SK-N-SH (cell line): ENCODE measurements at regions not wholly inside any gene's neighbourhood (a gene's known extent, or its start where the extent isn't known, plus 50 kb on each side); places are given as distances from the start of the nearest gene placed in this dataset.

Experiments used
- CTCF ChIA-PET: fragments of 300-600, 350-600 bp; formaldehyde crosslinking; extraction: SDS; loops from one replicate; lab custom pipeline; 2021; lab: Yijun Ruan, JAX
- POLR2A ChIA-PET: fragments of 350-600 bp; sonication (Branson Sonifier 250); formaldehyde crosslinking; extraction: SDS; loops from one replicate; lab custom pipeline; 2020; ENCODE audit warnings: antibody characterized with exemption, inconsistent platforms; lab: Yijun Ruan, JAX
- DNase-seq: peaks from one replicate; pipeline ENCODE4 v3.0.0; 2012
- H2AFZ ChIP-seq: fragments of 200-600 bp; sonication (generic); 2 replicates; pipeline ENCODE4 v1.8.1; 2016; ENCODE audit warnings: antibody characterized with exemption, mild to moderate bottlenecking, low read depth
- H3F3A ChIP-seq: fragments of 200-600 bp; sonication (generic); replicated peaks from 2 replicates; pipeline ENCODE3; 2016; ENCODE audit warnings: antibody characterized with exemption, mild to moderate bottlenecking; ENCODE audit not compliant: insufficient read depth
- H3K27ac ChIP-seq, 2 experiments: fragments of 200-500 bp in 1 of 2; fragments of 200-600 bp in 1 of 2; sonication (Bioruptor generic) in 1 of 2; sonication (generic), shearing (Covaris generic) in 1 of 2; 2 replicates each; pipeline versions ENCODE4 v1.5.1 to v1.6.1; 2014 to 2016; ENCODE audit warnings: low read depth in 2 of 2, inconsistent platforms in 1 of 2, low read length in 1 of 2, mild to moderate bottlenecking in 1 of 2, mixed read lengths in 1 of 2
- H3K27me3 ChIP-seq: fragments of 200-600 bp; sonication (generic), shearing (Covaris generic); 2 replicates; pipeline ENCODE4 v1.6.1; 2016; ENCODE audit warnings: mixed run types; ENCODE audit not compliant: insufficient read depth
- H3K36me3 ChIP-seq, 2 experiments: fragments of 200-500 bp in 1 of 2; fragments of 200-600 bp in 1 of 2; sonication (Bioruptor generic) in 1 of 2; sonication (generic) in 1 of 2; replicated peaks in 1 of 2; 2 replicates each; pipeline versions ENCODE3 to v1.5.1; 2014 to 2016; ENCODE audit warnings: low read length in 1 of 2, mild to moderate bottlenecking in 1 of 2; ENCODE audit not compliant: insufficient read depth in 2 of 2, control insufficient read depth in 1 of 2
- H3K4me1 ChIP-seq, 2 experiments: fragments of 200-500 bp in 1 of 2; fragments of 200-600 bp in 1 of 2; sonication (Bioruptor generic) in 1 of 2; sonication (generic), shearing (Covaris generic) in 1 of 2; 2 replicates each; pipeline versions ENCODE4 v1.5.1 to v1.6.1; 2014 to 2016; ENCODE audit warnings: low read depth in 1 of 2, low read length in 1 of 2, mixed run types in 1 of 2; ENCODE audit not compliant: insufficient read depth in 2 of 2, control insufficient read depth in 1 of 2
- H3K4me2 ChIP-seq: fragments of 200-600 bp; sonication (generic), shearing (Covaris generic); 2 replicates; pipeline ENCODE4 v1.6.1; 2017; ENCODE audit warnings: mixed run types
- H3K4me3 ChIP-seq, 2 experiments: fragments of 200-500 bp in 1 of 2; fragments of 200-600 bp in 1 of 2; sonication (Bioruptor generic) in 1 of 2; sonication (generic), shearing (Covaris generic) in 1 of 2; 2 replicates each; pipeline versions ENCODE4 v1.5.1 to v1.8.1; 2014 to 2016; ENCODE audit warnings: low read depth in 2 of 2, inconsistent platforms in 1 of 2, low read length in 1 of 2, mild to moderate bottlenecking in 1 of 2, mixed read lengths in 1 of 2, moderate library complexity in 1 of 2
- H3K79me2 ChIP-seq: fragments of 200-600 bp; sonication (generic); 2 replicates; pipeline ENCODE4 v1.8.1; 2017; ENCODE audit warnings: mild to moderate bottlenecking; ENCODE audit not compliant: insufficient read depth
- H3K9ac ChIP-seq: fragments of 200-600 bp; sonication (generic); 2 replicates; pipeline ENCODE4 v1.6.1; 2017; ENCODE audit warnings: mixed run types
- H3K9me2 ChIP-seq: fragments of 200-600 bp; sonication (generic); 2 replicates; pipeline ENCODE4 v1.6.1; 2017; ENCODE audit warnings: mixed run types
- H3K9me3 ChIP-seq: fragments of 200-600 bp; sonication (generic); 2 replicates; pipeline ENCODE4 v1.6.1; 2017; ENCODE audit warnings: mixed run types, mild to moderate bottlenecking, moderate library complexity
- H4K20me1 ChIP-seq: fragments of 200-600 bp; sonication (generic); 2 replicates; pipeline ENCODE4 v1.6.1; 2017; ENCODE audit warnings: mild to moderate bottlenecking, mixed run types; ENCODE audit not compliant: insufficient read depth
- CTCF ChIP-seq: fragments of 200-600 bp; sonication (generic); IDR thresholded peaks from 2 replicates; pipeline ENCODE4 v1.6.1; 2017; ENCODE audit warnings: antibody characterized with exemption, mild to moderate bottlenecking, moderate library complexity
- EP300 ChIP-seq, 2 experiments: IDR thresholded peaks; 2 replicates each; pipeline versions ENCODE4 v1.4.0 to v1.6.1; 2012; ENCODE audit warnings: borderline replicate concordance in 1 of 2, low read depth in 1 of 2, low read length in 1 of 2
- FOSL2 ChIP-seq: IDR thresholded peaks from 2 replicates; pipeline ENCODE4 v1.4.0; 2012; ENCODE audit warnings: low read depth, mild to moderate bottlenecking, moderate library complexity, borderline replicate concordance
- FOXJ3 ChIP-seq: sonication (generic); formaldehyde crosslinking; IDR thresholded peaks from 2 replicates; pipeline ENCODE4 v1.5.1; 2020; ENCODE audit warnings: mild to moderate bottlenecking, missing genetic modification reagents
- FOXM1 ChIP-seq: IDR thresholded peaks from 2 replicates; pipeline ENCODE4 v1.4.0; 2012; ENCODE audit warnings: low read depth, mild to moderate bottlenecking
- GABPA ChIP-seq: IDR thresholded peaks from 2 replicates; pipeline ENCODE4 v1.4.0; 2012; ENCODE audit warnings: low read depth, mild to moderate bottlenecking
- IRF3 ChIP-seq: fragments of 150-350 bp; IDR thresholded peaks from 2 replicates; pipeline ENCODE4 v1.6.1; 2016; ENCODE audit warnings: mild to moderate bottlenecking, low read depth, low read length
- MEF2A ChIP-seq: IDR thresholded peaks from 2 replicates; pipeline ENCODE4 v1.4.0; 2012; ENCODE audit warnings: low read depth, borderline replicate concordance
- MXI1 ChIP-seq: IDR thresholded peaks from 2 replicates; pipeline ENCODE4 v1.6.1; 2012; ENCODE audit warnings: mild to moderate bottlenecking, low read depth, low read length, improper control_type of control experiment
- NFIC ChIP-seq: IDR thresholded peaks from 2 replicates; pipeline ENCODE4 v1.4.0; 2012; ENCODE audit warnings: borderline replicate concordance
- RCOR1 ChIP-seq: fragments of 150-350 bp; IDR thresholded peaks from 2 replicates; pipeline ENCODE4 v1.6.1; 2017; ENCODE audit warnings: antibody characterized with exemption, low read length
- RXRA ChIP-seq: IDR thresholded peaks from 2 replicates; pipeline ENCODE4 v1.4.0; 2012; ENCODE audit warnings: low read depth, mild to moderate bottlenecking, borderline replicate concordance
- SIN3A ChIP-seq: IDR thresholded peaks from 2 replicates; pipeline ENCODE4 v1.6.1; 2012; ENCODE audit warnings: low read depth, mild to moderate bottlenecking, low read length, moderate library complexity, borderline replicate concordance
- SMC3 ChIP-seq: IDR thresholded peaks from 2 replicates; pipeline ENCODE4 v1.6.1; 2012; ENCODE audit warnings: low read depth, low read length, improper control_type of control experiment
- TAF1 ChIP-seq: IDR thresholded peaks from 2 replicates; pipeline ENCODE4 v1.6.1; 2012; ENCODE audit warnings: low read depth, mild to moderate bottlenecking, low read length, moderate library complexity, borderline replicate concordance
- USF1 ChIP-seq: IDR thresholded peaks from 2 replicates; pipeline ENCODE4 v1.4.0; 2012; ENCODE audit warnings: low read depth, borderline replicate concordance
- YY1 ChIP-seq: IDR thresholded peaks from 2 replicates; pipeline ENCODE4 v1.4.0; 2012; ENCODE audit warnings: low read depth, mild to moderate bottlenecking
- ZBTB33 ChIP-seq: IDR thresholded peaks from 2 replicates; pipeline ENCODE4 v1.4.0; 2012; ENCODE audit warnings: low read depth, borderline replicate concordance
- WGBS: methylation state at CpG from one replicate; pipeline ENCODE4 v1.1.6; 2017; ENCODE audit warnings: low lambda C conversion rate; 5-methylcytosine and 5-hydroxymethylcytosine counted together

- Histone ChIP-seq H3K9ac (no peak overlapping the region), H3K4me2 (no peak overlapping the region), H3K36me3 (no peaks in the 10 kb centered on the region), H3K4me3 (no peak overlapping the region), H3K79me2 (no peaks in the 10 kb centered on the region), H3K9me3 (no peaks in the 10 kb centered on the region), H3F3A (no peaks in the 10 kb centered on the region), H3K27ac (no peak overlapping the region), H3K27me3 (no peaks in the 10 kb centered on the region), H3K9me2 (no peaks in the 10 kb centered on the region), H3K4me1 (peaks cover 0 to 2% of the 10 kb centered on the region in 2 experiments; a peak in 2 of 4 replicates), H2AFZ (no peak overlapping the region), H4K20me1 (no peaks in the 10 kb centered on the region)
- CTCF ChIA-PET = interaction anchor here (1.3 to 2.4 kb wide), 2 partner anchors 20 to 1036 kb away, joined by 3 to 10 read pairs; no protein-coding TSS in a partner anchor
- no peak for DNase-seq
- TF ChIP-seq USF1 (no peak), FOSL2 (no peak), EP300 (IDR thresholded peaks at IDR 0.05; ENCODE audit: borderline replicate concordance in 1 of 2, low read depth in 1 of 2, low read length in 1 of 2) (no peak), RCOR1 (no peak), YY1 (no peak), RXRA (no peak), SIN3A (no peak), MEF2A (no peak)
- 86% methylated on average over 2 of the region's 2 CpGs for WGBS
- POLR2A ChIA-PET = no interaction called here
These were observed 210.9 kb upstream of the CLINT1 start for GRCh38 chr5:158069838-158070237.

- Histone ChIP-seq H3F3A (no peaks in the 10 kb centered on the region), H3K27ac (no peak overlapping the region), H3K79me2 (no peaks in the 10 kb centered on the region), H2AFZ (no peak overlapping the region), H3K9me2 (no peaks in the 10 kb centered on the region)
- POLR2A ChIA-PET = no interaction called here
- WGBS = 54% methylated on average over 4 of the region's 4 CpGs
- TF ChIP-seq SIN3A (no peak), FOXJ3 (CRISPR knock-in tag) (no peak), NFIC (no peak), TAF1 (no peak), SMC3 (no peak), MEF2A (no peak), CTCF (no peak), IRF3 (no peak), ZBTB33 (no peak), GABPA (no peak), MXI1 (no peak), FOXM1 (no peak)
- TF ChIP-seq, all 33 proteins: peak for 0
- Histone ChIP-seq H3K4me1 (peaks cover 0 to 3% of the 10 kb centered on the region in 2 experiments; a peak in 2 of 4 replicates), H4K20me1 (no peaks in the 10 kb centered on the region), H3K9me3 (no peaks in the 10 kb centered on the region), H3K36me3 (no peaks in the 10 kb centered on the region), H3K27me3 (no peaks in the 10 kb centered on the region), H3K9ac (no peak overlapping the region), H3K4me2 (no peak overlapping the region), H3K4me3 (no peak overlapping the region)
- CTCF ChIA-PET = no interaction called here
- DNase-seq = no peak
These were observed 210.0 kb upstream of the CLINT1 start for GRCh38 chr5:158068964-158069363.
